GM10266 (cell line): ENCODE measurements at regions not wholly inside any gene's neighbourhood (a gene's known extent, or its start where the extent isn't known, plus 50 kb on each side); places are given as distances from the start of the nearest gene placed in this dataset.

Experiments
- DNase-seq: peaks from one replicate; pipeline ENCODE4 v3.0.0; 2012; ENCODE audit errors: extremely low spot score
- CTCF ChIP-seq: IDR thresholded peaks from 2 replicates; pipeline ENCODE4 v1.5.1; 2012; ENCODE audit warnings: mild to moderate bottlenecking, low read depth; ENCODE audit not compliant: control insufficient read depth, insufficient read depth; ENCODE audit errors: missing control alignments

DNA sequence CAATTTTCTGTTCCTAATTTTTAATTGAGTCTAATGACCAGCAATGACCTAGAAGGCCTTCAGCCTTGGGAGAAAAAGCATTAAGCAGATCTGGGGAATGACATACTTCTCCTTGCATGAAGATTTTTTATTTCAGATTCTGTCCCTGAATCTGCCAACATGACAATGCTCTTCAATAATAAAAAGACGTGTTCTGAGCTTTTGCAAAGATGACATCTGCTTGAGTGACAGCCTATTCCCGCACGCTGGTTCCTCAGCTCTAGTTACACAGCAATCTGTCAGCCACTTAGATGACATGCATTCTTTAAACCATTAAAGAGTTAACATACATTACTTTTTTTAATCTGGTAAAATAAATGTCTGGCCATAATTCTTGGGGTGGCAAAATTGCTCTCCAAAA is 129.3 kb upstream of the CDH6 start:
- TF ChIP-seq CTCF: no peak
- DNase-seq: no peak

DNA sequence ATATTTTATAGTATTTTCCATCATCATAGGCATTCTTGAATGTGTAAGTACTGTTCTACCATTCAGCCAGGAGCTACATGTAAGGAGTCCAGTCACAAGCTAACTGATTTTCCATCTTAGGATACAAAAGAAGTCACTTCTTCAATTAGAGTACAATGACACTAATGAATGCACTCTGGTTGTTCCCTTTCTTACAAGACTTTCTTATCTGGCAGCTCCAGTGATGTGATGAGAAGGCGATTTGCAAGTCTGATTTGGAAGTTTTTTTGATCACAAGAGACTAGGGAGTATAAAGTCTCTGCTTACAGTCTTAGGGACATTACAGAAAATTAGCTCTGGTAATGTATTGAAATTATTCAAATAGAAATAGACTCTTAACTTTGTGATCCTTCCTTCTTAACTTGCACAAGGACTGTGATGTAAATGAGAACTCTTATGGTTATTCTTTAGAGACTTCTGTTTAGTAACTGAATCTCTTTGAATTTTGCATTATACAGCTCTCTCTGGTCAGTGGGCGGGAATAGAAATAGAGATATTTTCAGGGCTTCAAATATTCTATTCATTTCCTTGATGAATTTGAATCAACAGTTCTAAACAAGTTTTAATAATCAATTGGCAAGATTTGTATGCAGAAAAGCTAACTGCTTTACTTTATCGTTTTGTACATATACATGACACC is 130.4 kb upstream of the CDH6 start:
- DNase-seq: no peak
- no peak for TF ChIP-seq CTCF

- no peak for DNase-seq
- no peak for TF ChIP-seq CTCF
Observed at GRCh38 chr5:31059889-31060288, 133.6 kb upstream of the CDH6 start.

DNA sequence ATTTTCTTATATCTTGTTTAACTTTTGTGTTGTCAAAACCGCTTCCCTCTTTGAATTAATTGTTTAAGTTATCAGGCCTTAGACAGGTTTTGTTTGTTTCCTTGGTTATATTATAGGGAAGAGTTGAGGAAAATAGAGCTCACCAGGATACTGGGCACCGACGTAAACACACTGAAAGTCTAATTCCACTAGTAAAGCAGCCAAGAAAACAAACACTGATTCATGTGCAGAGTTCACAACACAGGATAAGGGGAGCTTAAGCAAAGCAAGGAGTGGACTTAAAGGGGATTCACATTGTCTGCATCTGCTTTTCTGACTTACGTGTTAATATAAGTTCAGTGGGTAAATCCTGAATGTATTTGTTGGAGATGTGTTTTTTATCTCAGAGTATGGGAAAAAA is 139.0 kb upstream of the CDH6 start:
- no peak for TF ChIP-seq CTCF
- DNase-seq: no peak

- no peak for DNase-seq
- TF ChIP-seq CTCF: no peak
Observed at GRCh38 chr5:31052937-31053658, 140.4 kb upstream of the CDH6 start.

GRCh38 chr5:31051316-31051715 is 142.2 kb upstream of the CDH6 start:
- TF ChIP-seq CTCF: no peak
- no peak for DNase-seq
